ENCODE measurements at regions not wholly inside any gene's neighbourhood (a gene's known extent, or its start where the extent isn't known, plus 50 kb on each side); places are given as distances from the start of the nearest gene placed in this dataset.
A peak's percentile ranks its signal among the peaks of the same experiment; 100 is the strongest.

- DNase-seq (ENCODE audit: low spot score), result no peak
Measured at GRCh38 chr15:93201940-93202339, 112.9 kb upstream of the RGMA start.

- DNase-seq (ENCODE audit: low spot score), result no peak
Measured at GRCh38 chr15:93200837-93201226, 111.8 kb upstream of the RGMA start.

- DNase-seq (ENCODE audit: low spot score), result no peak
Measured at GRCh38 chr15:93200081-93200836, 111.2 kb upstream of the RGMA start.

GRCh38 chr15:93196135-93196670, 107.2 kb upstream of the RGMA start:
- DNase-seq (ENCODE audit: low spot score), result no peak

GRCh38 chr15:93195109-93195508, 106.1 kb upstream of the RGMA start:
- no peak for DNase-seq (ENCODE audit: low spot score)

- DNase-seq (ENCODE audit: low spot score), result no peak
Measured at GRCh38 chr15:93190238-93190637, 101.2 kb upstream of the RGMA start.

GRCh38 chr15:93189561-93189960, 100.5 kb upstream of the RGMA start:
- no peak for DNase-seq (ENCODE audit: low spot score)

- DNase-seq (ENCODE audit: low spot score), result no peak
Measured at GRCh38 chr15:93188236-93188635, 99.2 kb upstream of the RGMA start.

- DNase-seq (ENCODE audit: low spot score), result no peak
Measured at GRCh38 chr15:93185796-93186195, 96.8 kb upstream of the RGMA start.

GRCh38 chr15:93182703-93183205, 93.7 kb upstream of the RGMA start:
- DNase-seq (ENCODE audit: low spot score), result no peak

- no peak for DNase-seq (ENCODE audit: low spot score)
Measured at GRCh38 chr15:93180656-93181055, 91.6 kb upstream of the RGMA start.

- no peak for DNase-seq (ENCODE audit: low spot score)
Measured at GRCh38 chr15:93180128-93180527, 91.1 kb upstream of the RGMA start.

- no peak for DNase-seq (ENCODE audit: low spot score)
Measured at GRCh38 chr15:93179700-93180102, 90.7 kb upstream of the RGMA start.

- DNase-seq (ENCODE audit: low spot score), result peak; percentile 54
Measured at GRCh38 chr15:93179072-93179471, 90.1 kb upstream of the RGMA start.

- no peak for DNase-seq (ENCODE audit: low spot score)
Measured at GRCh38 chr15:93178371-93178770, 89.4 kb upstream of the RGMA start.

GRCh38 chr15:93176065-93176464, 87.1 kb upstream of the RGMA start:
- DNase-seq (ENCODE audit: low spot score), result no peak

GRCh38 chr15:93174836-93175235, 85.8 kb upstream of the RGMA start:
- DNase-seq (ENCODE audit: low spot score), result no peak

GRCh38 chr15:93173369-93173768, 84.4 kb upstream of the RGMA start:
- DNase-seq (ENCODE audit: low spot score), result no peak

- no peak for DNase-seq (ENCODE audit: low spot score)
Measured at GRCh38 chr15:93171476-93171875, 82.5 kb upstream of the RGMA start.

- DNase-seq (ENCODE audit: low spot score), result no peak
Measured at GRCh38 chr15:93170329-93170728, 81.3 kb upstream of the RGMA start.

- no peak for DNase-seq (ENCODE audit: low spot score)
Measured at GRCh38 chr15:93168910-93169309, 79.9 kb upstream of the RGMA start.

- DNase-seq (ENCODE audit: low spot score), result no peak
Measured at GRCh38 chr15:93167291-93167690, 78.3 kb upstream of the RGMA start.

- DNase-seq (ENCODE audit: low spot score), result no peak
Measured at GRCh38 chr15:93166675-93167074, 77.7 kb upstream of the RGMA start.
